H1 (cell line): ENCODE measurements at regions not wholly inside any gene's neighbourhood (a gene's known extent, or its start where the extent isn't known, plus 50 kb on each side); places are given as distances from the start of the nearest gene placed in this dataset.

Experiments
- CTCF ChIA-PET: fragments of 300-600 bp; sonication (Branson Sonifier 250); formaldehyde crosslinking; loops from one replicate; lab custom pipeline; 2021; ENCODE audit not compliant: partially characterized antibody; lab: Charles Lee
- POLR2A ChIA-PET: fragments of 300-600 bp; sonication (Branson Sonifier 250); formaldehyde crosslinking; loops from one replicate; lab custom pipeline; 2021; ENCODE audit warnings: inconsistent platforms; ENCODE audit not compliant: partially characterized antibody; lab: Charles Lee
- DNase-seq, 2 experiments: peaks; one replicate each; pipeline versions ENCODE4 v3.0.0 to v3.0.0-alpha.2; 2010 to 2022; ENCODE audit warnings: low spot score in 2 of 2, low read depth in 1 of 2, mixed read lengths in 1 of 2
- FAIRE-seq: peaks from 2 replicates; lab custom pipeline; 2011; peaks lifted over from hg19 to GRCh38; lab: Jason Lieb, UNC
- H2AFZ ChIP-seq: 2 replicates; pipeline ENCODE4 v1.8.1; 2012; ENCODE audit warnings: low read length, inconsistent platforms
- H2AK5ac ChIP-seq: 2 replicates; pipeline ENCODE4 v1.6.1; 2013; ENCODE audit warnings: low read depth, low read length
- H2BK120ac ChIP-seq: replicated peaks from 2 replicates; pipeline ENCODE3; 2013; ENCODE audit warnings: low read depth, low read length, inconsistent platforms
- H2BK12ac ChIP-seq: 2 replicates; pipeline ENCODE4 v1.6.1; 2013; ENCODE audit warnings: low read depth, low read length
- H2BK15ac ChIP-seq: 2 replicates; pipeline ENCODE4 v1.6.1; 2013; ENCODE audit warnings: low read length
- H2BK20ac ChIP-seq: 2 replicates; pipeline ENCODE4 v1.6.1; 2013; ENCODE audit warnings: low read length
- H2BK5ac ChIP-seq: 2 replicates; pipeline ENCODE4 v1.6.1; 2013; ENCODE audit warnings: low read depth, low read length
- H3K14ac ChIP-seq: 2 replicates; pipeline ENCODE4 v1.6.1; 2013; ENCODE audit warnings: inconsistent platforms; ENCODE audit not compliant: insufficient read length
- H3K18ac ChIP-seq: 2 replicates; pipeline ENCODE4 v1.6.1; 2013; ENCODE audit warnings: low read length; ENCODE audit errors: extremely low read depth
- H3K23ac ChIP-seq: 2 replicates; pipeline ENCODE4 v1.6.1; 2013; ENCODE audit warnings: inconsistent platforms; ENCODE audit not compliant: insufficient read length
- H3K23me2 ChIP-seq: 2 replicates; pipeline ENCODE4 v1.6.1; 2013; ENCODE audit warnings: low read depth, low read length
- H3K27ac ChIP-seq: 2 replicates; pipeline ENCODE4 v1.6.1; 2011; ENCODE audit warnings: low read depth, low read length, inconsistent platforms
- H3K27me3 ChIP-seq, 4 experiments: replicated peaks in 1 of 4; 1 replicate in 1 of 4; 2 replicates in 3 of 4; pipeline versions ENCODE4 v1.6.1 to v1.8.1; 2011 to 2013; ENCODE audit warnings: low read length in 3 of 4, mild to moderate bottlenecking in 3 of 4, inconsistent platforms in 2 of 4, mixed read lengths in 2 of 4, moderate library complexity in 1 of 4; ENCODE audit not compliant: control insufficient read depth in 3 of 4, insufficient read depth in 3 of 4; ENCODE audit errors: extremely low read depth in 1 of 4
- H3K36me3 ChIP-seq, 4 experiments: 2 replicates each; pipeline versions ENCODE4 v1.6.1 to v1.8.1; 2011 to 2013; ENCODE audit warnings: mild to moderate bottlenecking in 4 of 4, low read length in 3 of 4, moderate library complexity in 2 of 4, control low read depth in 1 of 4, inconsistent platforms in 1 of 4; ENCODE audit not compliant: insufficient read depth in 4 of 4, control insufficient read depth in 2 of 4
- H3K4ac ChIP-seq: replicated peaks from 2 replicates; pipeline ENCODE3; 2013; ENCODE audit warnings: low read length, low read depth, mixed read lengths, inconsistent platforms; ENCODE audit not compliant: insufficient read length
- H3K4me1 ChIP-seq, 4 experiments: replicated peaks in 1 of 4; 1 replicate in 1 of 4; 2 replicates in 3 of 4; pipeline versions ENCODE4 v1.6.1 to v1.8.1; 2011 to 2013; ENCODE audit warnings: low read length in 3 of 4, inconsistent platforms in 2 of 4, mixed read lengths in 1 of 4; ENCODE audit not compliant: insufficient read depth in 4 of 4, control insufficient read depth in 3 of 4
- H3K4me2 ChIP-seq, 2 experiments: 2 replicates each; pipeline versions ENCODE4 v1.6.1 to v1.8.1; 2011 to 2013; ENCODE audit warnings: low read depth in 2 of 2, low read length in 2 of 2, control low read depth in 1 of 2, inconsistent platforms in 1 of 2, mild to moderate bottlenecking in 1 of 2; ENCODE audit not compliant: insufficient read depth in 1 of 2
- H3K4me3 ChIP-seq, 4 experiments: fragments of 200-600, 300-600 bp in 1 of 4; sonication (generic), shearing (Covaris generic), sonication (Bioruptor Twin) in 1 of 4; 2 replicates each; pipeline versions ENCODE4 v1.5.1 to v1.8.1; 2011 to 2016; ENCODE audit warnings: low read length in 4 of 4, low read depth in 3 of 4, control low read depth in 2 of 4, inconsistent platforms in 2 of 4, mild to moderate bottlenecking in 2 of 4, mixed read lengths in 1 of 4, moderate library complexity in 1 of 4; ENCODE audit not compliant: insufficient read depth in 2 of 4; ENCODE audit errors: extremely low read depth in 1 of 4
- H3K56ac ChIP-seq: replicated peaks from 2 replicates; pipeline ENCODE3; 2013; ENCODE audit warnings: low read depth, mild to moderate bottlenecking, mixed read lengths, low read length, inconsistent platforms; ENCODE audit not compliant: insufficient read length
- H3K79me1 ChIP-seq: 2 replicates; pipeline ENCODE4 v1.6.1; 2013; ENCODE audit warnings: low read depth, low read length, control low read depth
- H3K79me2 ChIP-seq, 2 experiments: 2 replicates each; pipeline versions ENCODE4 v1.6.1 to v1.8.1; 2012 to 2013; ENCODE audit warnings: low read length in 2 of 2, mild to moderate bottlenecking in 2 of 2, inconsistent platforms in 1 of 2; ENCODE audit not compliant: insufficient read depth in 2 of 2, control insufficient read depth in 1 of 2
- H3K9ac ChIP-seq, 4 experiments: replicated peaks in 1 of 4; 1 replicate in 1 of 4; 2 replicates in 3 of 4; pipeline versions ENCODE4 v1.6.1 to v1.8.1; 2011 to 2013; ENCODE audit warnings: low read depth in 3 of 4, low read length in 3 of 4, control low read depth in 2 of 4, mild to moderate bottlenecking in 2 of 4, moderate library complexity in 2 of 4, inconsistent platforms in 1 of 4; ENCODE audit errors: extremely low read depth in 1 of 4
- H3K9me3 ChIP-seq, 2 experiments: 2 replicates each; pipeline versions ENCODE4 v1.6.1 to v1.8.1; 2012 to 2013; ENCODE audit warnings: mild to moderate bottlenecking in 2 of 2, moderate library complexity in 2 of 2, control low read depth in 1 of 2, inconsistent platforms in 1 of 2, low read depth in 1 of 2, low read length in 1 of 2, mixed read lengths in 1 of 2; ENCODE audit not compliant: insufficient read depth in 2 of 2
- H4K20me1 ChIP-seq, 2 experiments: replicated peaks in 1 of 2; 2 replicates each; pipeline versions ENCODE3 to v1.8.1; 2011 to 2013; ENCODE audit warnings: inconsistent platforms in 2 of 2, low read length in 2 of 2, mild to moderate bottlenecking in 1 of 2; ENCODE audit not compliant: insufficient read depth in 2 of 2, control insufficient read depth in 1 of 2
- H4K5ac ChIP-seq: 2 replicates; pipeline ENCODE4 v1.6.1; 2013; ENCODE audit warnings: low read length, low read depth, mixed read lengths, inconsistent platforms; ENCODE audit not compliant: insufficient read length
- H4K8ac ChIP-seq: 2 replicates; pipeline ENCODE4 v1.8.0; 2013; ENCODE audit warnings: mild to moderate bottlenecking, moderate library complexity, low read length, inconsistent platforms; ENCODE audit not compliant: insufficient read depth; ENCODE audit errors: extremely low read depth
- H4K91ac ChIP-seq: replicated peaks from 2 replicates; pipeline ENCODE3; 2013; ENCODE audit warnings: low read length, mixed read lengths, inconsistent platforms; ENCODE audit not compliant: insufficient read length
- TAF7 ChIP-seq: optimal IDR thresholded peaks from 2 replicates; pipeline ENCODE3; 2011; ENCODE audit warnings: low read depth, mild to moderate bottlenecking, inconsistent platforms, low read length, moderate library complexity, borderline replicate concordance
- WGBS, 2 experiments: shearing (Covaris generic) in 1 of 2; methylation state at CpG; one replicate each; pipeline versions ENCODE4 v1.1.6 to v1.1.7; 2013 to 2015; ENCODE audit warnings: low lambda C conversion rate in 2 of 2, mixed read lengths in 2 of 2, inconsistent platforms in 1 of 2, low coverage in 1 of 2, missing lambda C conversion rate in 1 of 2; ENCODE audit not compliant: insufficient replicate concordance in 2 of 2, insufficient coverage in 1 of 2, insufficient read length in 1 of 2; ENCODE audit errors: extremely low coverage in 1 of 2, missing lambda C conversion rate in 1 of 2; 5-methylcytosine and 5-hydroxymethylcytosine counted together

DNA sequence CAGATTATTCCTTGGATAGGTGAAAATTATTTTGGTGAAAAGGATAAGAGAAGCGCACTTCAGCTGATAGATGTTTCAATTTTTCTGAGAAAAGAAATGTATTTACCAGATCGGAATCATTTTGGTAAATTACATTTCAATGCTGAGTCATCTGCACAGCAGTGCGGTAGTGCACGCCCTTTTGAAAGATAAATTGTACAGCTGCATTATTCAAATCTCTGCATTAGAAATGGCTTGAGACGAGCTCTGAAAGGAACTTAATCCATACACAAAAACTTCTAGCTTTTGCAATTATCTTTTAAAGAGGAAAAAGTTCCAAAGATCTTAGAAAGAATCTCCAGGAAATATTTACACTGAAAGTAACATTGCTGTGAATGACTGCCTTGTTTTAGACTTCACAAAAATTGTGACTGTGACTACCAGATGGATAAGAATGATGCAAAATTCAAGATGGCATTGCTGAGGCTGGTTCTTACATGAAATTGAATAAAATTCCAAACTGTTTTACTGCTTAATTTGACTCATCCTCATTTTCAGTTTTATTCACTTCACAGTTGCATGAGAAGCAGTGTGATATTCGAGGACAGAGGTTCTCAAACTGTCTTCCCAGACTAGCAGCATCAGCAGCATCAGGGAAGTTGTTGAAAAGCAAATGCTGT is 161.7 kb downstream of the RND3 start:
- Histone ChIP-seq H2BK20ac (no peak overlapping the region), H2AFZ (no peak overlapping the region), H3K4ac (no peak overlapping the region), H2BK120ac (no peak overlapping the region), H3K27ac (no peak overlapping the region), H3K4me3 (no peak overlapping the region), H4K91ac (no peak overlapping the region), H3K4me2 (no peak overlapping the region), H4K20me1 (no peaks in the 10 kb centered on the region), H2BK15ac (no peak overlapping the region), H4K5ac (no peak overlapping the region), H2BK5ac (no peak overlapping the region), H3K79me2 (no peaks in the 10 kb centered on the region), H3K14ac (no peak overlapping the region), H3K79me1 (no peaks in the 10 kb centered on the region), H3K9ac (no peak overlapping the region), H2AK5ac (no peak overlapping the region), H3K23me2 (no peaks in the 10 kb centered on the region), H3K18ac (no peak overlapping the region), H3K56ac (no peak overlapping the region), H3K36me3 (no peaks in the 10 kb centered on the region), H4K8ac (no peak overlapping the region), H2BK12ac (no peak overlapping the region), H3K4me1 (peaks cover 0 to 2% (median 0%) of the 10 kb centered on the region in 4 experiments; a peak in 2 of 7 replicates), H3K9me3 (no peaks in the 10 kb centered on the region; a peak in 1 of 4 replicates), H3K23ac (no peak overlapping the region), H3K27me3 (no peaks in the 10 kb centered on the region)
- no peak for DNase-seq
- WGBS, 2 experiments: 92% methylated on average over 6 of the region's 6 CpGs; no CpG with 5 or more reads in 1 of the 2 experiments
- CTCF ChIA-PET: interaction anchor here (1.1 kb wide), 1 partner anchor 13 kb away, joined by 3 read pairs; no protein-coding TSS in a partner anchor
- POLR2A ChIA-PET: no interaction called here
- no peak for FAIRE-seq
- no peak for TF ChIP-seq TAF7
